Gastrocnemius medialis (tissue), 4 donors: ENCODE measurements at regions not wholly inside any gene's neighbourhood (a gene's known extent, or its start where the extent isn't known, plus 50 kb on each side); places are given as distances from the start of the nearest gene placed in this dataset.

Source experiments
- CTCF ChIP-seq, 5 experiments: fragments of 450-650 bp in 3 of 5; fragments of 200-600 bp in 2 of 5; sonication (generic) in 2 of 5; IDR thresholded peaks in 4 of 5; conservative IDR thresholded peaks in 1 of 5; 1 replicate in 4 of 5; 2 replicates in 1 of 5; pipeline ENCODE4 v1.5.1; 2016 to 2019; ENCODE audit warnings: antibody characterized with exemption in 5 of 5, mild to moderate bottlenecking in 3 of 5, moderate library complexity in 3 of 5
- POLR2A ChIP-seq, 2 donors: fragments of 450-650 bp; IDR thresholded peaks; one replicate each; pipeline ENCODE4 v1.6.1; 2017; ENCODE audit warnings: antibody characterized with exemption in 2 of 2, mild to moderate bottlenecking in 2 of 2, moderate library complexity in 2 of 2

- TF ChIP-seq CTCF (IDR thresholded peaks at IDR 0.05 in 4 of 5, conservative IDR thresholded peaks at IDR 0.05 in 1 of 5) (no peak), POLR2A (IDR thresholded peaks at IDR 0.05) (no peak)
These were observed 665.2 kb upstream of the CDH8 start for GRCh38 chr16:62701426-62701825.
